Activated CD4-positive, CD25-positive, alpha-beta regulatory T cell treated with anti-CD3 and anti-CD28 coated beads, Interleukin-2, amount 50 U/mL, for 16 hours (primary cell): ENCODE measurements at regions not wholly inside any gene's neighbourhood (a gene's known extent, or its start where the extent isn't known, plus 50 kb on each side); places are given as distances from the start of the nearest gene placed in this dataset.

Source experiments
- DNase-seq: peaks from one replicate; pipeline ENCODE4 v3.0.0-alpha.2; 2020; ENCODE audit warnings: low read depth, low spot score

- DNase-seq = no peak
Measured at GRCh38 chr9:17846948-17847655, 268.2 kb downstream of the SH3GL2 start.

- no peak for DNase-seq
Measured at GRCh38 chr9:17847908-17848307, 269.0 kb downstream of the SH3GL2 start.

- no peak for DNase-seq
Measured at GRCh38 chr9:17852108-17852507, 273.2 kb downstream of the SH3GL2 start.

- DNase-seq = no peak
Measured at GRCh38 chr9:17854487-17854886, 275.6 kb downstream of the SH3GL2 start.

- DNase-seq = no peak
Measured at GRCh38 chr9:17856995-17857394, 278.1 kb downstream of the SH3GL2 start.

- no peak for DNase-seq
Measured at GRCh38 chr9:17859228-17859627, 280.4 kb downstream of the SH3GL2 start.

GRCh38 chr9:17859987-17860386 is 281.1 kb downstream of the SH3GL2 start:
- no peak for DNase-seq

GRCh38 chr9:17862101-17862500 is 283.2 kb downstream of the SH3GL2 start:
- DNase-seq = no peak

GRCh38 chr9:17862629-17863028 is 283.8 kb downstream of the SH3GL2 start:
- DNase-seq = no peak

GRCh38 chr9:17863213-17863883 is 284.5 kb downstream of the SH3GL2 start:
- DNase-seq = no peak

GRCh38 chr9:17863924-17864323 is 285.1 kb downstream of the SH3GL2 start:
- no peak for DNase-seq

GRCh38 chr9:17864951-17865350 is 286.1 kb downstream of the SH3GL2 start:
- no peak for DNase-seq

GRCh38 chr9:17865881-17866280 is 287.0 kb downstream of the SH3GL2 start:
- DNase-seq = no peak

- no peak for DNase-seq
Measured at GRCh38 chr9:17870722-17871121, 291.9 kb downstream of the SH3GL2 start.

- no peak for DNase-seq
Measured at GRCh38 chr9:17871213-17871890, 292.5 kb downstream of the SH3GL2 start.

GRCh38 chr9:17875886-17876285 is 297.0 kb downstream of the SH3GL2 start:
- DNase-seq = no peak

GRCh38 chr9:17876687-17877086 is 297.8 kb downstream of the SH3GL2 start:
- DNase-seq = no peak

- no peak for DNase-seq
Measured at GRCh38 chr9:17878810-17879370, 300.0 kb downstream of the SH3GL2 start.

- DNase-seq = no peak
Measured at GRCh38 chr9:17881371-17881770, 302.5 kb downstream of the SH3GL2 start.

GRCh38 chr9:17882688-17883594 is 304.1 kb downstream of the SH3GL2 start:
- DNase-seq = no peak

- DNase-seq = no peak
Measured at GRCh38 chr9:17888066-17888465, 309.2 kb downstream of the SH3GL2 start.
